GM19239 (cell line): ENCODE measurements at regions not wholly inside any gene's neighbourhood (a gene's known extent, or its start where the extent isn't known, plus 50 kb on each side); places are given as distances from the start of the nearest gene placed in this dataset.
"Not testable (repeated sequence)": the region's sequence is repeated elsewhere in the genome, so short reads cannot be mapped to it uniquely, and the experiment has no call there.

Experiments used
- DNase-seq: peaks from one replicate; pipeline ENCODE4 v3.0.0; 2011; ENCODE audit warnings: low spot score; ENCODE audit not compliant: insufficient read length
- FAIRE-seq: peaks from 2 replicates; lab custom pipeline; 2011; peaks lifted over from hg19 to GRCh38; lab: Jason Lieb, UNC

GRCh38 chrX:46374371-46374770 is 170.8 kb downstream of the ZNF674 start:
- FAIRE-seq, result no peak
- DNase-seq, result no peak

GRCh38 chrX:46367491-46367890 is 177.7 kb downstream of the ZNF674 start:
- no peak for FAIRE-seq
- DNase-seq, result no peak

GRCh38 chrX:46366381-46367207 is 178.6 kb downstream of the ZNF674 start:
- no peak for FAIRE-seq
- no peak for DNase-seq

- FAIRE-seq, result no peak
Observed at GRCh38 chrX:46354481-46354880, 190.7 kb downstream of the ZNF674 start.

GRCh38 chrX:46341767-46342322 is 203.4 kb downstream of the ZNF674 start:
- DNase-seq, result no peak
- FAIRE-seq, result no peak

More at GRCh38 chrX:46354481-46354880, 190.7 kb downstream of the ZNF674 start:
- no peak for DNase-seq

GRCh38 chrX:46340696-46341095 is 204.5 kb downstream of the ZNF674 start:
- FAIRE-seq, result no peak
- DNase-seq, result no peak

GRCh38 chrX:46333550-46333949 is 211.7 kb downstream of the ZNF674 start:
- no peak for FAIRE-seq
- no peak for DNase-seq

GRCh38 chrX:46330981-46331380 is 214.2 kb downstream of the ZNF674 start:
- no peak for DNase-seq
- no peak for FAIRE-seq

GRCh38 chrX:46330513-46330912 is 214.7 kb downstream of the ZNF674 start:
- no peak for FAIRE-seq
- DNase-seq, result no peak

- FAIRE-seq (no peak), DNase-seq (no peak)
Observed at GRCh38 chrX:46328133-46328532, 217.1 kb downstream of the ZNF674 start.

GRCh38 chrX:46327566-46328115 is 217.6 kb downstream of the ZNF674 start:
- FAIRE-seq (no peak), DNase-seq (no peak)

- DNase-seq (no peak), FAIRE-seq (no peak)
Observed at GRCh38 chrX:46326161-46326560, 219.1 kb downstream of the ZNF674 start.

- FAIRE-seq (no peak), DNase-seq (no peak)
Observed at GRCh38 chrX:46325312-46325877, 219.8 kb downstream of the ZNF674 start.

GRCh38 chrX:46324166-46324565 is 221.1 kb downstream of the ZNF674 start:
- FAIRE-seq (no peak), DNase-seq (no peak)

GRCh38 chrX:46322929-46323328 is 222.3 kb downstream of the ZNF674 start:
- DNase-seq, FAIRE-seq: not testable (repeated sequence)

GRCh38 chrX:46321676-46322075 is 223.5 kb downstream of the ZNF674 start:
- DNase-seq, result no peak
- FAIRE-seq, result peak; percentile 11

- FAIRE-seq, result no peak
- no peak for DNase-seq
Observed at GRCh38 chrX:46319750-46320149, 225.5 kb downstream of the ZNF674 start.

- FAIRE-seq, result no peak
Observed at GRCh38 chrX:46318551-46318950, 226.7 kb downstream of the ZNF674 start.

GRCh38 chrX:46317163-46317562 is 228.1 kb downstream of the ZNF674 start:
- DNase-seq (no peak), FAIRE-seq (no peak)

More at GRCh38 chrX:46318551-46318950, 226.7 kb downstream of the ZNF674 start:
- no peak for DNase-seq

GRCh38 chrX:46311581-46312120 is 233.6 kb downstream of the ZNF674 start:
- FAIRE-seq (no peak), DNase-seq (no peak)
